ENCODE measurements at regions not wholly inside any gene's neighbourhood (a gene's known extent, or its start where the extent isn't known, plus 50 kb on each side); places are given as distances from the start of the nearest gene placed in this dataset.

DNA sequence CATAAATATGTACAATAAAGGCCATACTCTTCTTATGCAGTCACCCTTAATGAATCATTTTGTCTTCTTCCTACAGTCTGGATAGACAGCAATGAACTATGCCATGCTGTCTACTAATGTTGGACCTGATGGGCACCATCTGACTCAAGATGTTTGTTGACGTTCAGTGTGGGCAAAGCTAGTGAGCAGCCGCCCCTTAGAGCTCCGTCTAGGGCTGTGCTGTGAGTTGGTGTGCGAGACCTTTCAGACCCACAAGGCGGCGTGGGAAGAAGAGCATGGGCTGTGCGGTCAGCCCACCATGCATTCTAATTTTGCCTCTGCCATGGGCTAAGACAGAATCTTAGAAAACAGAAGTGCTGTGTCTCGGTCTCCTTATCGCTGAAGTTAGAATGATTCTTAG is 829.4 kb downstream of the QKI start:
- Histone ChIP-seq H3F3A (ENCODE audit: insufficient read depth, low read length, poor library complexity, severe bottlenecking) (no peaks in the 10 kb centered on the region), H3K27me3 (ENCODE audit: insufficient read depth, low read depth, low read length) (no peaks in the 10 kb centered on the region), H3K36me3 (ENCODE audit: insufficient read depth, low read length) (no peaks in the 10 kb centered on the region), H3K4me2 (ENCODE audit: low read length) (no peak overlapping the region), H3K9me3 (ENCODE audit: low read length) (no peaks in the 10 kb centered on the region), H2AFZ (ENCODE audit: low read depth, low read length) (no peak overlapping the region), H4K20me1 (ENCODE audit: insufficient read depth) (no peaks in the 10 kb centered on the region), H3K79me2 (replicated peaks; ENCODE audit: insufficient read depth, low read length) (no peaks in the 10 kb centered on the region), H3K9me2 (ENCODE audit: insufficient read depth, low read length) (no peaks in the 10 kb centered on the region), H3K4me3 (ENCODE audit: low read length) (no peak overlapping the region), H3K9ac (ENCODE audit: low read length) (no peak overlapping the region), H3K27ac (ENCODE audit: low read length) (no peak overlapping the region)
- no peak for TF ChIP-seq MXI1 (conservative IDR thresholded peaks at IDR 0.05; ENCODE audit: poor library complexity, severe bottlenecking)
- TF ChIP-seq POLR2AphosphoS5 (IDR thresholded peaks at IDR 0.05), result no peak
- no peak for TF ChIP-seq REST (IDR thresholded peaks at IDR 0.05; ENCODE audit: borderline replicate concordance)
- no peak for TF ChIP-seq CTCF (IDR thresholded peaks at IDR 0.05; ENCODE audit: poor library complexity, severe bottlenecking)
- no peak for TF ChIP-seq EP300 (conservative IDR thresholded peaks at IDR 0.05; ENCODE audit: poor library complexity, severe bottlenecking)

DNA sequence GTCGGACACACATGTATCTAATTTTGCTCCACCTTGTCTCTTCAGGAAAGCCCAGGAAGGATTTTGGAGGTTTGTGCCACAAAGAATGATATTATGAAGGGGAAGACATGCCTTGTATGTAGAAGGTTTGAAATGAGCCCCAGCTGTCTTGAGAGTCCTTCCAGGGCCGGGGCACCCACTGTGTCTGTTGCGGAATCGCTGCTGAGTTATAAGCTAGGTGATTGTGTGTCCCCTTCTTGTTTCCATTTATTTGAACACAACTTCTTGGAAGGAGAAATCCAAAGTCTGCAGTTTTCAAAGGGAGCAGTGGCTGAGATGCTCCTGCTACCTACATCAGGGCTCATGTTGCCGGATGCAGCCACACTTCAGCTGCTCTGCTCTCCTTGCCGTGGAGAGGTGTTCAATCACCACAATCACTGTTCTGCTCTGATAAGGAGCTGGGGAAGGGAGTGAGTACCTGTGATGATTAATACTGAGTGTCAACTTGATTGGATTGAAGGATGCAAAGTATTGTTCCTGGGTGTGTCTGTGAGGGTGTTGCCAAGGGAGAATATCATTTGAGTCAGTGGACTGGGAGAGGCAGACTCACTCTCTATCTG is 828.6 kb downstream of the QKI start:
- Histone ChIP-seq H2AFZ (ENCODE audit: low read depth, low read length) (no peak overlapping the region), H4K20me1 (ENCODE audit: insufficient read depth) (no peaks in the 10 kb centered on the region)
- TF ChIP-seq TAF1 (IDR thresholded peaks at IDR 0.05; ENCODE audit: low read depth), result no peak
- TF ChIP-seq RAD21 (conservative IDR thresholded peaks at IDR 0.05), result no peak
- no peak for TF ChIP-seq REST (IDR thresholded peaks at IDR 0.05; ENCODE audit: borderline replicate concordance)
- no peak for TF ChIP-seq EP300 (conservative IDR thresholded peaks at IDR 0.05; ENCODE audit: poor library complexity, severe bottlenecking)
- no peak for TF ChIP-seq MXI1 (conservative IDR thresholded peaks at IDR 0.05; ENCODE audit: poor library complexity, severe bottlenecking)
- no peak for TF ChIP-seq SMC3 (conservative IDR thresholded peaks at IDR 0.05; ENCODE audit: poor library complexity)
- TF ChIP-seq POLR2AphosphoS5 (IDR thresholded peaks at IDR 0.05), result no peak
- TF ChIP-seq CTCF (IDR thresholded peaks at IDR 0.05; ENCODE audit: poor library complexity, severe bottlenecking), result no peak
- no peak for TF ChIP-seq EZH2 (IDR thresholded peaks at IDR 0.05; ENCODE audit: borderline replicate concordance, insufficient read depth, low read length, poor library complexity, severe bottlenecking)

More for the DNA sequence above, 828.6 kb downstream of the QKI start:
- Histone ChIP-seq H3K9me2 (ENCODE audit: insufficient read depth, low read length) (no peaks in the 10 kb centered on the region), H3K4me3 (ENCODE audit: low read length) (no peak overlapping the region), H3K27ac (ENCODE audit: low read length) (no peak overlapping the region), H3K79me2 (replicated peaks; ENCODE audit: insufficient read depth, low read length) (no peaks in the 10 kb centered on the region), H3F3A (ENCODE audit: insufficient read depth, low read length, poor library complexity, severe bottlenecking) (no peaks in the 10 kb centered on the region), H3K9ac (ENCODE audit: low read length) (no peak overlapping the region), H3K4me2 (ENCODE audit: low read length) (no peak overlapping the region), H3K27me3 (ENCODE audit: insufficient read depth, low read depth, low read length) (no peaks in the 10 kb centered on the region), H3K9me3 (ENCODE audit: low read length) (no peaks in the 10 kb centered on the region), H3K36me3 (ENCODE audit: insufficient read depth, low read length) (no peaks in the 10 kb centered on the region)

Data from neural cell (in vitro differentiated cells).